ENCODE measurements at regions not wholly inside any gene's neighbourhood (a gene's known extent, or its start where the extent isn't known, plus 50 kb on each side); places are given as distances from the start of the nearest gene placed in this dataset.
"Not testable (repeated sequence)": the region's sequence is repeated elsewhere in the genome, so short reads cannot be mapped to it uniquely, and the experiment has no call there.

DNA sequence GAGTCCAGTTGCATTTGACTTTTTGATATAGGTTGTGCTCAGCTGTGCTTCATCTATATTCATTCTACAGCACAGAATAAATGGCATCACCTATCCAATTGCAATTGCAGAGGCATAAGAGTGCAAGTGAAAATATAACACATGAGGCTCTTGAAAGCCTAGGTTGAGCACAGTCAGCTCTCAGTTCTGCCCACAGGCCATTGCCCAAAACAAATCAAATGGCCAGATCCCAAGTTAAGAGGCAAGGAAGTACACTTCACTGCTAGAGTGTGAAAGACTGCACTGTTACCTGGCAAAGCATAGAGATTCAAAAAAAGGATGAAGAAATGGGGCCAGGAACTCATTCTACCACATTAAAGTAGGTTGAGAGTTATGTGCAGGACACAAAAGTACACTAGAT lies 305.5 kb upstream of the SEMA6A start:
- DNase-seq (ENCODE audit: low read depth in 2 of 2, low spot score in 1 of 2) = no peak

DNA sequence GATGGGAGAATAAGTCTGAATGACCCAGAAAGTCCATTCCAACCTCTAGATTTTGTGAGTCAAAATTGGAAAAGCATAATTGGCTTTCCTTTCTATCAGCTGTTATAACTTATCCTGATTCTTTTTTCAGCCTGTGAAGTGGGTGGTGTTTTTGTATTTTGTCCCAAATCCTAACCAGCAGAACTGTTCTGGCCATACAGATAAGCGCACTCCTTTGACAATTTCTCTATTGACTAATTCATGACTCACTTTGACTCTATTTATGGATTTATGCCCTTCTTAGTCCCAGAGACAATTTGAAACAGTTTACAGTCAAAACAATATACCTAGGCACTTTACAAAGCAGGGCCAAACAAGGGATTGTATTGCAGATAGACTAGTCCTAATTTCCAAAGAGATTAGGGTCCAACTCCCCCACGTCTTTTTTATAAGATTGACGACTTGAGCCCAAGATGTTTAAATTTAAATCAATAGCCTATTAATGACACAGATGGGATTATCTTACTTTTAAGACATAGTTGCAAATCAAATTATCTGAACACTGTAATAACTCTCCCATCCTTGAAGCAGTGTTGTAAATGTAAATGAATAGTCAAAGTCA lies 301.7 kb upstream of the SEMA6A start:
- DNase-seq (ENCODE audit: low read depth in 2 of 2, low spot score in 1 of 2) = no peak

DNA sequence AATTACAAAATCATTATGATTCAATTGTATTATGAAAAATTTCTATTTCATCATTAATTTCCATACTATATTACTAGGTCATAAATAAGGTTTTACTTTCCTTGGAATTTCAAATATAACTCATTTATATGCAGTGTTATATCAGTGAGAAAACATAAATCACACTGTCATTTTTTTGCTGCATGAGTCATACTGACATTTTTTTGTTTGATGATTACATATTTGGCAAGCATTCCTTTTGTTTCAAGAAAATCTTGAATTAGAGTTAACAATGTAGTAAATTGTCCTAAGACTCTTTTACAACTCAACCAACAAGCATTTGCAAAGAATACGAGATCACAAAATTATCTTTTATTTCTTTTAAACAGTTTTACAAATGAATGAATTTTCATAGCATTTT lies 298.4 kb upstream of the SEMA6A start:
- DNase-seq (ENCODE audit: low read depth in 2 of 2, low spot score in 1 of 2) = no peak

DNA sequence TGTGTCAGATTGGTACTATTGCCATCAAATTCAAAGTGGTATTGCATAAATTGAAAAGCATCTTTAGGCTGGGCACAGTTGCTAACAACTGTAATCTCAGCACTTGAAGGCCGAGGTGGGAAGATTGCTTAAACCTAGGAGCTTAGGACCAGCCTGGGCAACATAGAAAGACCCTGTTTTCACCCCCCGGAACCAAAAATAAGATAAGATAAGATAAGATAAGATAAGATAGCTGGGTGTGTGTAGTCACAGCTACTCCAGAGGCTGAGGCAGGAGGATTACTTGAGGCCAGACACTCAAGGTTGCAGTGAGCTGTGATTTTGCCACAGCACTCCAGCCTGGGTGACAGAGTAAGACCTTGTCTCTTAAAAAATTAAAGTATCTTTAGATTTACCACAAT lies 297.9 kb upstream of the SEMA6A start:
- DNase-seq (ENCODE audit: low read depth in 2 of 2, low spot score in 1 of 2) = no peak

DNA sequence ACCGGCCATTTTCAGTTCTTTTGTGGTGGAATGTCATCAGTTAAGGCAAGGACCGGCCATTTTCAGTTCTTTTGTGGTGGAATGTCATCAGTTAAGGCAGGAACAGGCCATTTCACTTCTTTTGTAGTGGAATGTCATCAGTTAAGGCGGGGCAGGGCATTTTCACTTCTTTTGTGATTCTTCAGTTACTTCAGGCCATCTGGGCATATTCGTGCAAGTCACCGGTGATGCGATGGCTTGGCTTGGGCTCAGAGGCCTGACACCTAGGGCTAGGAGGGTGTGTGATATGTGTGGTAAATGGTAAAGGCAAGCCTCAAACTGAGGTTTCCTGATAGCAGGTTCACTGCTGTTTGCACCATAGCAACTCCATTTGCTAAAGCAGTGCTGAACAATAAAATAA lies 293.2 kb upstream of the SEMA6A start:
- DNase-seq (ENCODE audit: low read depth in 2 of 2, low spot score in 1 of 2) = not testable (repeated sequence)

DNA sequence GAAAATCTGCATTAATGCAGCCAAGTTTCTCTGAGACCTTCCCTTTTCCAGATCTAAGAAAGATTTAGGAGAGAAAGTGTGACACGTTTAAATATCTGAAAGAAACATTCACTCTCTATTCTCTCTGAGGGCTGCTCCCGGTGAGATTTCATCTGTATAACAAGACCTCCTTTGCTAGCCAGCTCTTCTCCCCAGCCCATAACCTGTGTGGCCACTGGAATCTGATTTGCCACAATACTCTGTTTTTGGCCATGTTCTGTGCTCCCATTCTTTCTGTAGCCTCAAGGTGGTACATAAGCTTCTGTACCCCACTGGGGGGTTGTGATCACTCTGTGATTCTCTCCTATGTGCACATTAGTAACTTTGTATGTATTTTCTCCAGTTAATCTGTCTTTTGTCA lies 291.0 kb upstream of the SEMA6A start:
- DNase-seq (ENCODE audit: low read depth in 2 of 2, low spot score in 1 of 2) = no peak

DNA sequence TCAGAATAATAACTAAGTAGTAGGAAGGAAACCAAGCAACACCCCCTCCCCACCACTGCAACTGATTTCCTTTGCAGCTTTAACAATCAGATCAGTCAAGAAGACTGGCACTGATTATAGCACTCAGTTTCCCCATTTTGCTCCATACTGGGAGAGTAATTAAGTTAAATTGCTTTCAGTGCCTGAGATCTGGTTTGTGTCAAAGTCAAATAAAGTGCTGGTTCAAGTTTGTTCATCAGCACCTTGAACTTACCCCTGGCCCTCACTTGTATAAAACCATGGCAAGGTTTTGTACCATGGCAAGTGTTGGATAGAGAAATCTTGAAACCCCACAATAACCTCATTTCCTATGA lies 290.2 kb upstream of the SEMA6A start:
- no peak for DNase-seq (ENCODE audit: low read depth in 2 of 2, low spot score in 1 of 2)

DNA sequence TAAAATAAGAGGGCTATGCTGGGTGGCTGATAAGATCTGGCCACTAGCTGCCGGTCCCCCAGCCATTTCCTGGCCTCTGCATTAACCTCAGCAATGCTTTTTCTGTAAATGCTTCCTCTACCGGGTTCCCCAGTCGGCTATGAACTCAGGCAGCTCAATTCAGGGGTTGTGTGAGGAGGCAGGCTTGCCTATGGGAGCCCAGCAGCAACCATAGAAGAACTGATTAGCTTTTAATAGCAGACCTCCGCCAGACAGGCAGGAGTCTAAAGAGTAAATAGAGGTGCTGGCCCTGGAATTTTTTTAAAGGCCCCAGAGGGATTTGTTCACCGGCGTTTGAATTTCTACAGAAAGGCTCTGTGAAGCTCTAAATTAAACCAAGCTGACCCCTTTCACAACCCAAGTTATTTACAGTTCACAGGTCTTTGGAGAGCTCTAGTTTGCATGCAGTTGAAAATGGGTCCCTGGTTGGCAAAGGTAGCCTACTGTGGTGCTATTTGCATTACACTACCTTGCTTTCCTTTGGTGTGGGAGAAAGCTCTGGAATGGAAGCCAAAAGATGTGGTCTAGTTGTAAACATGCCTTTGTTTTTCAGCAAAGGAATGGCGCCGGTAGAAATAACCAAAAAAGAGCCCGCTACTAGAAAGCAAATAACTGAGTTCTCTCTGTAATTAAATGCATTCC lies 289.7 kb upstream of the SEMA6A start:
- DNase-seq (ENCODE audit: low read depth in 2 of 2, low spot score in 1 of 2) = no peak

DNA sequence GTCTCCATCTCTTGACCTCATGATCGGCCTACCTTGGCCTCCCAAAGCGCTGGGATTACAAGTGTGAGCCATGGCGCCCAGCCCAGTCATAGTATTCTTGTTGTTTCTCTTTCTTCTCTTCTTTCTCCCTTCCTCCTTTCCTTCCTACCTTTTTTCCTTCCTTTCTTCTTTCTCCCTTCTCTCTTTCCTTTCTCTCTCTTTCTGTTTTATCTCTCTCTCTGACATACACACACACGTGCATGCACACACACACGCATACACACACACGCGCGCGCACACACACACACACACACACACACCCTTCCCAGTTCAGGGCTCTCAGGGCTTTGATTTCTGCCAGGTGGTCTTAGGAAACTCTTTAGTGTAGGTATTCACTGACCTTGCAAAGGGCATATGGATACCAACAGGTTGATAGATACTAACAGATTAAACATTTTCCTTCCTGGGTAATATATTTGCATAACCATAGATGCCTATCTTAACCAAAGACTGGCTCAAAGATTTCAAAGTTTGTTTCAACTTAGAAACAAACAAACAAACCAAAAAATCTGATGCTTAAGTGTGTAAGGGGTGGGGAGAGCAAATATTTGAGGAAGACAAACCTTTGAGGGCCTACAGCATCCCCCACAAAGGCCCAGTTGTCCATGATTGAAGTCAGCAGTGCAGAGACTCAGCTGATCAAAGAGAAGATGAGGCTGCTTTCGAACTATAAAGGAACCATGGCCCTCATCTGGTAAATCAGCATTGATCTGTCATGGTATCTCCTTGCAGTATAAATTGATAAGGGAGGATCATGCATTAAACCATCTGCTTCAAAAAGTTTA lies 288.2 kb upstream of the SEMA6A start:
- no peak for DNase-seq (ENCODE audit: low read depth in 2 of 2, low spot score in 1 of 2)

DNA sequence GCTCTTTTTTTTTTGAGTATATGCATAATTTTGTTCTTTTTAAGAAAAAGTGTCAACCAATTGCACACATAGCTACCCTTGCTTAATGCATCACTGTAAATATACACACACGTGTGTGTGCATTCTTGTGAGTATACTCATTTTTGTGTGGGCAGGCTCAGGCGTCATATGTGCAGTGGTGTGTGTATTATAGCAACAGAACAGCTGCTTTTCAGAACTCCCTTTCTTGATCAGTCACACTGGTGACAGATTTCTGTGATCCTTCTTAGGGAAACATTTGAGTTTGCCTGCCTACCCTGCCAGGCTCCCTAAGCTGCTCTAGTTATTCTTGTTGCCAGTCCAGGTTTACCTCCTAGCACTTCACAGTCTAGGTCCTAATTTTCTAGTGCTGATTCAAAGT lies 287.0 kb upstream of the SEMA6A start:
- DNase-seq (ENCODE audit: low read depth in 2 of 2, low spot score in 1 of 2) = no peak

DNA sequence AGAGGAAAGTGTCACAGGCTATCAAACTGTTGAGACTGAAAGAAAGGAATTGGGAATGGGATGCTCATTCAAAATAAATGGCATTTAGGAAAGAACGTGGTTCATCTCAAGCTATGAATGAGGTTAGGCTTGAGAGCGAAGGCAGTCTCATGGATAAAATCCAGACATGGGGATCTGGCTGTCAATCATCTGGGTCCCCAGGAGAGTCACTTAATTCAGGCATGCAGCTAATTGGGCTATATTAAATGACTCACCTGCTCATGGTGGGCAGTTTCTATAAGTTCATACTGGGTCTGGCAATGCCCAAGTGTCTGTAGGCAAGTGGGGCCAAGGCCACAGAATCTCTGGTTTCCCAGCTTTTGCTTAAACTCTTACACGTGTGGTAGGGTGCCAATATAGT lies 286.5 kb upstream of the SEMA6A start:
- DNase-seq (ENCODE audit: low read depth in 2 of 2, low spot score in 1 of 2) = no peak

DNA sequence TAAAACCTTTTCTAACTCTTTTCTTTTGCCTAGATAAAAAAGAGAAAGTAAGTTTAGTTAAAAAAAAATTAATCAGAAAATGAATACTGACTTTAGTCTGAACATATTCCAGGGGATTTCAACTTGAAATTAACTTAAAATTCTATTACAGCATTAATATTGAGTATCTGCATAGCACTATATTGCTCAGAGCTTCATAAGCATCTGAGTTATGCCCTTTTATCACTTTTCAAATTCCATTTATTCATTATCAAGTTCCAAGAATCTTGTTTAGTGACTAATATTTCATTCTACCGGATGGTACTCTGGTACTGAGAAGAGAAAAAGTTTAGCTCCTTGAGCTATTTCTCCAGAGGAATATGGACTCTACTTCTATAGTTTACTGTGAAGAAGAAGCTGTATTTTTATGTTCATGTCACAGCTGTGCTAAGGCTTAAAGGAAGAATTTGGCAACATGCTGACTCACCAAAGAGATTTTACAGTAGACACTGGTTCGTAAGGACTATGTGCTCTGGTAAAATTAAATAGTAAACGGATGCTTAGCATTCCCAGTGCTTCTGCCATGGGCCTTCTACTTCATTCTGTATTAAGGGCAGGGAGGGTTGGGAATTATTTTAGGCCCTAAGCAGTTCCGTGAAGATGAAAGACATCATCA lies 285.2 kb upstream of the SEMA6A start:
- no peak for DNase-seq (ENCODE audit: low read depth in 2 of 2, low spot score in 1 of 2)

DNA sequence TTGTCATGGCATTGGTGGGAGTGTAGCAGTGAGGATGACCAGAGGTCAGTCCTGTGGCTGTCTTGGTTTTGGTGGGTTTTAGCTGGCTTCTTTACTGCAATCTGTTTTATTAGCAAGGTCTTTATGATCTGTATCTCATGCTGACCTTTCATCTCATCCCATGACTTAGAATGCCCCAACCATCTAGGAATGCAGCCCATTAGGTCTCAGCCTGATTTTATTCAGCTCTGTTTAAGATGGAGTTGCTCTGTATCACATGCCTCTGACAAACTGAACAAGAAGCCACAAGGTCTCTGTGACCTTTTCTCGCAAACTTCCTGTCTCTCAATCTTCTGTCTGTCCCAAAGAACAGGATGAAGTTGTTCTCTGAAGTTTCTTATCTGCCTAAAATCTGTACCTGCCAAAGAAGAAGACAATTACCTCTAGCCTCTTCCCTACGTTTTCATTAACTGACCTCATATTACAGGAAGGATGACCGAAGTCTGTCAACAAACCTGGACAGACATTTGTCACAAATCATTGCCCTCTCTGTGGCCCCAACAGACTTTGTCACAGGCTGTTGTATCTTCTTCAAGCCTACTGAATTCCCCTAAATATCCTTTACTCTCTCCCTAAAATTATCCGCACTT lies 284.2 kb upstream of the SEMA6A start:
- no peak for DNase-seq (ENCODE audit: low read depth in 2 of 2, low spot score in 1 of 2)

DNA sequence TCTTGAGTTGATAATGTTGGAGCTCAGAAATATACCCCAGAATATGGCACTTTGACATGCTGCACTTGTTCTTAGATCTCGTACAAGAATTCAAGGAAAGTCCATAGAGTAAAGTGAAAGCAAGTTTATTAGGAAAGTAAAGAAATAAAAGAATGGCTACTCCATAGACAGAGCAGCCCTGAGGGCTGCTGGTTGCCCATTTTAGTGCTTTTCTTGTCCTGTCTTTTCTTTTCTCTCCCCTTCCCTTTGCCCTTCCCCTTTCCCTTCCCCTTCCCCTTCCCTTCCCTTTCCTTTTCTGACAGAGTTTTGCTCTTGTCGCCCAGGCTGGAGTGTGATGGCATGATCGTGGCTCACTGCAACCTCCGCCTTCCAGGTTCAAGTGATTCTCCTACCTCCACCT lies 283.4 kb upstream of the SEMA6A start:
- not testable (repeated sequence) for DNase-seq (ENCODE audit: low read depth in 2 of 2, low spot score in 1 of 2)

DNA sequence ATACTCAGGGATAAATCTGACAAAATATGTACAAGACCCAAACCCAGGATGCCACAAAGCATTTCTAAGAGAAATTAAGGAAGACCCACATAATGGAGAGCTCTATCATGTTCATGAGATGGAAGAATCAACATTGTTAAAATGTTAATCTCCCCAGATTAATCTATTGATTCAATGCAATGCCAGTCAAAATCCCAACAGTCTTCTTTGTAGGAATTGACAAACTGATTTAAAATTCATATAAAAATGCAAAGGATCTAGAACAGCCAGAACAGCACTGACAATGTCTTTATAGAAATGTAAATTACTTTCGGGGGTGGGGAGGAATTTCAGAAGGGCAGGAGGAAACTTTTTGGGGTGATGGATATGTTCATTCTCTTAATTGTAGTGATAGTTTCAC lies 281.6 kb upstream of the SEMA6A start:
- no peak for DNase-seq (ENCODE audit: low read depth in 2 of 2, low spot score in 1 of 2)

DNA sequence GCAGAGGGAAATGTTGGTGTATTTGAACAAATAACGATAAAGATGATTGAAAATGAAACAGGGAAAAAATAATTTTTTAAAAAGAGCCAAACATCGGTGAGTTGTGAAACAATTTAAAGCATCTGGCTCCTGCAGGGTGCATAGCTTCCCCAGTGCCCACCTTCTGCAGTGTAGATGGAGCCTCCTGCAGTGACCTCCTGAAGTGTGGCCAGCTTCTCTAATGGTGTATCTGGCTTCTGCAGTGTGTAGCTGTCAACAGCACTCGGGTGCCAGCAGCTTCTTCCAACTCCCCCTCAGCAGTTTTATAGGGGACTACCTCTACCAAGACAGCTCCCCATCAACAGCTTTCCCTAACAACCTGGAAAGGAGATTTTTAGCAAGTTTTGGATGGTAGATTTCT lies 279.4 kb upstream of the SEMA6A start:
- DNase-seq (ENCODE audit: low read depth in 2 of 2, low spot score in 1 of 2) = no peak

DNA sequence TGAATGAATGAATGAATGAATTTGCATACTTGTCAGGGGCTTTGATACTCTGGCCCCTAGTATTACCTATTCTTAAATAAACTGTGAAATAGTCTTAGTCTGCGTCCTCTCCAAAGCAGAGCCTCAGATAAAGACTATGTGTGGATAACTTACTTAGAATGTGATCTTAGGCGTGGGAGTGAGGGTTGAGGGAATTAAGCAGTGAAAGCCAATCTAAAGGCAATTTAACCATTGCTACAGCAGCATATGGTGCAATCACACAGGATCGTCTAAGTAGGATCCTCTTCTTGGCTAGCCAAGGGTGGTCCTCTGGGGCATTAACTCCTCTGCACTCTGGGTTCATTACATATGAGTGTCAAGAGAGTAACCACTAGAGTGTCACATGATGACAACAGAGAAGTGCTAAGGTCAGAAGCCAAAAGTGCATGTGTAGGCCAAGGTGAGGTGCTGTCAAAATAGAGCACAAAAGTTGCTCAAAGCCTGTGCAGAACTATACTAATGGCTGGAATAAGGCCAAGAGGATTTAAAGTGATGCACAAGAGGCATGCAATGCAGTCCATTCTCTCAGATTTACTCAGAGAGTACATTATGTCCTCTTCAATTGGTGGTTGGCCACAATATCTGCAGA lies 274.4 kb upstream of the SEMA6A start:
- DNase-seq (ENCODE audit: low read depth in 2 of 2, low spot score in 1 of 2) = no peak

DNA sequence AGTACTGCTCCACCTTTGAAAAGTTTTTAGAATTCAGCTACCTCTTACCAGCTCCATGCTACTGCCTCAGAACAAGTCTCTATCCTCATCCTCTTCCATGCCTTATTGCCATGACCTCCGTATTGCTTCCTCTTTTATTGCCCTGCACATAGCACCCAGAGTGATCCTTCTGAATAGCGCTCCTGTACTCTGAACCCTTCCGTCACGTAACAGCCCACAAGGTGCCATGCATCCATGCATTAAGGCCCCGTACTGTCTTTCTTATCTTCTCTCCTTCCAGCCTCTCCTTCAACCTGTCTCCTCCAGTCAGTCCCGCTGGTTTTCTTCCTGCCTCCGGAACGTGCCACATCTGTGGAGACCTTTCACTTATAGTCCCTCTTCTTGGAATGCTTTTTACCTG lies 273.3 kb upstream of the SEMA6A start:
- no peak for DNase-seq (ENCODE audit: low read depth in 2 of 2, low spot score in 1 of 2)

DNA sequence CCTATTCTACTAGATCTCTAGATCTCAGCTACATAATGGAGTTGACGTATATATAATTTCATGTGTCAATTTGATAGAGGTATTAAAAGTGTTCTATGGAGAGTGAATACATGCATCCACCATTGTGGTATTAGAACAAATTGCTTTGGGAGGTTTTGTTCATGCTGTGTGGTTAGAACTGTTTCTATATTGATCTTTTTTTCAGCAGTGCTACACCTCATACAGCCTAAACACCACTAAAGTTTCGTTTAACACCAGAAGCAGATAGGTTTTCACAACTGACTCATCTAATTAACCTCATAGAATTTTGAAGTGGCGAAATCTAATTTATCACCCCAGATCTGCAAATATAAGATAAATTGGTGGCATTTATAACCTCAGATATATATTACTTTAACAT lies 269.4 kb upstream of the SEMA6A start:
- DNase-seq (ENCODE audit: low read depth in 2 of 2, low spot score in 1 of 2) = no peak

DNA sequence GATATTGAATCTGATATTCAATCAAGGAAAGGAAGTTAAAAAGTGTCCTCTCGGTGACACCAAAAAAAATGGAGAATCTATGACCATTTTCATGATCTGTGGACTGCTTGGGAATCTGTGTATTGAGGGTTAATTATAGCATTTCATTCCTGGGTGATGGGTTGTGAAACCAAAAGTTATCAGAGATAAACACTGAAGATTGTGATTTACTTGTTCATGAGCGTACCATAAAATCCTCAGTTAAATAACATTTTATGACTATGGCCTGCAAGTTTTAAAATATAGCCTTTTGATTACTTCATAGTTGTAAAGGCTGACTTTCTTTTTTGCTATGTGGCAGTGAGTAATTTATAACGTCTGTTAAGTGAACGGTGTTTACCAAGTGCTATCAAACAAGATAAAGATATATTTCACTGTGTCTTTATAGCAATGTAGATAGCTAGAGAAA lies 267.9 kb upstream of the SEMA6A start:
- no peak for DNase-seq (ENCODE audit: low read depth in 2 of 2, low spot score in 1 of 2)

DNA sequence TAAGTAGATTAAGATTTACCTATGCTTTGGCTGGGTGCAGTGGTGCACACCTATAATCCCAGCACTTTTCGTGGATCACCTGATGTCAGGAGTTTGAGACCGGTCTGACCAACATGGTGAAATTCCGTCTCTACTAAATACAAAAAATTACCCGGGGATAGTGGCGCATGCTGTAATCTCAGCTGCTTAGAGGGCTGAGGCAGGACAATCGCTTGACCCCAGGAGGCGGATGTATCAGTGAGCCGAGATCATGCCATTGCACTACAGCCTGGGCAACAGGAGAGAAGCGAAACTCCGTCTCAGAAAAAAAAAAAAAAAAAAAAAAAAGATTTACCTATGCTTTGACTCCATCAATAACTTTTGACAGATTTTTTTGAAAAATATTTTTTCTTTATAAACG lies 267.1 kb upstream of the SEMA6A start:
- no peak for DNase-seq (ENCODE audit: low read depth in 2 of 2, low spot score in 1 of 2)
